ENCODE measurements at regions not wholly inside any gene's neighbourhood (a gene's known extent, or its start where the extent isn't known, plus 50 kb on each side); places are given as distances from the start of the nearest gene placed in this dataset.

DNA sequence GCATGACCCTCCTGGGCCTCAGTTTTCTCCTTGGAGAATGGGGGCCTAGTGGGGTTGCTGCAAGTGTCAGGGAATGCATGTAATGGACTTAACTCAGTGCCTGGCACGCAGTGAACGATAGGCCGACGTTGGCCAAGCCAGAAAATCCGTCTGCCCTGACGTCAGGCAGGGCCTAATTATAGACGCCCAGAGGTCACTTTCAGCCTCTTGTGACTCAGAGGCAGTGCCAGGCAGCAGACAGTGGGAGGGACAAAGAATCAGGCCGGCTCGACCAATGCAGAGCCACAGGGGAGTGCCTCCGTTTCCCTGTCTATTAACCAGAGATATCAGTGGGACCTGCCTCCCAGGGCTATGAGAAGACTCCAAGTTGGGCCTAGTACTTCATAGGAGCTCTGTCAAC is 115.0 kb downstream of the MN1 start (continued):
- TF ChIP-seq ZNF70 (CRISPR knock-in tag; IDR thresholded peaks at IDR 0.05) = no peak
- TF ChIP-seq, protein P1, sequence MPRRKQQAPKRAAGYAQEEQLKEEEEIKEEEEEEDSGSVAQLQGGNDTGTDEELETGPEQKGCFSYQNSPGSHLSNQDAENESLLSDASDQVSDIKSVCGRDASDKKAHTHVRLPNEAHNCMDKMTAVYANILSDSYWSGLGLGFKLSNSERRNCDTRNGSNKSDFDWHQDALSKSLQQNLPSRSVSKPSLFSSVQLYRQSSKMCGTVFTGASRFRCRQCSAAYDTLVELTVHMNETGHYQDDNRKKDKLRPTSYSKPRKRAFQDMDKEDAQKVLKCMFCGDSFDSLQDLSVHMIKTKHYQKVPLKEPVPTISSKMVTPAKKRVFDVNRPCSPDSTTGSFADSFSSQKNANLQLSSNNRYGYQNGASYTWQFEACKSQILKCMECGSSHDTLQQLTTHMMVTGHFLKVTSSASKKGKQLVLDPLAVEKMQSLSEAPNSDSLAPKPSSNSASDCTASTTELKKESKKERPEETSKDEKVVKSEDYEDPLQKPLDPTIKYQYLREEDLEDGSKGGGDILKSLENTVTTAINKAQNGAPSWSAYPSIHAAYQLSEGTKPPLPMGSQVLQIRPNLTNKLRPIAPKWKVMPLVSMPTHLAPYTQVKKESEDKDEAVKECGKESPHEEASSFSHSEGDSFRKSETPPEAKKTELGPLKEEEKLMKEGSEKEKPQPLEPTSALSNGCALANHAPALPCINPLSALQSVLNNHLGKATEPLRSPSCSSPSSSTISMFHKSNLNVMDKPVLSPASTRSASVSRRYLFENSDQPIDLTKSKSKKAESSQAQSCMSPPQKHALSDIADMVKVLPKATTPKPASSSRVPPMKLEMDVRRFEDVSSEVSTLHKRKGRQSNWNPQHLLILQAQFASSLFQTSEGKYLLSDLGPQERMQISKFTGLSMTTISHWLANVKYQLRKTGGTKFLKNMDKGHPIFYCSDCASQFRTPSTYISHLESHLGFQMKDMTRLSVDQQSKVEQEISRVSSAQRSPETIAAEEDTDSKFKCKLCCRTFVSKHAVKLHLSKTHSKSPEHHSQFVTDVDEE (CRISPR knock-in tag; IDR thresholded peaks at IDR 0.05) = no peak; the same call in 1 of the 2 replicates
- peak; percentile 42; the same call in 1 of the 2 replicates for TF ChIP-seq ISL1 (CRISPR knock-in tag; IDR thresholded peaks at IDR 0.05)

DNA sequence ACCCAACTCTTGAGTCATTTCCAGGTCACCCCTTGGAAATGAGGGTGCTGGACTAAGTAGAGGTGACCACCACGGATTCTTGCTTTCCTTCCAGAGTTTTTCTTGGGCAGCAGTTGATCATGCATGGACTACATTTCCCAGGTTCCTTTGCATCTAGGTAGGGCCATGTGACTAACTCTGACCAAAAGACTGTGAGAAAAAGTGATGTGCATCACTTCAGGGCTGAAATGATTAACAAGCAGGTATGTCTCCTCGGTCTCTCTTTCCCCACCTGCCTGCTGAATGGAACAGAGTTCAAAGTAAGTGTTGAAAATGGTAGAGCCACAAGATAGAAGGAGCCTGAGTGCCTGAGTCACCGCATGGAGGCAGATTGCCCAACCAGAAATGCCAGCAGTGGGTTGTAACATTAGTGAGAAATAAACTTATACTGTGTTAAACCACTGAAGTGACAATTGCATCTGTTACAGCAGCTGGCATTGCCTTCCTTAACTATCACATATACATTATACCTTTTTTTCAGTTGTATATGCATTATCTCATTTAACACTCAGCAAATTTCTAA is 113.5 kb downstream of the MN1 start:
- TF ChIP-seq ESRRG (CRISPR knock-in tag; IDR thresholded peaks at IDR 0.05) = no peak
- TF ChIP-seq CSDC2 (CRISPR knock-in tag; IDR thresholded peaks at IDR 0.05) = no peak
- TF ChIP-seq OSR1 (CRISPR knock-in tag; IDR thresholded peaks at IDR 0.05) = no peak
- no peak for TF ChIP-seq ARNTL (CRISPR knock-in tag; IDR thresholded peaks at IDR 0.05; ENCODE audit: borderline replicate concordance, low read depth)
- no peak for TF ChIP-seq CSRNP3 (CRISPR knock-in tag; IDR thresholded peaks at IDR 0.05)
- no peak for TF ChIP-seq ZFP3 (CRISPR knock-in tag; IDR thresholded peaks at IDR 0.05)
- TF ChIP-seq, protein P2, sequence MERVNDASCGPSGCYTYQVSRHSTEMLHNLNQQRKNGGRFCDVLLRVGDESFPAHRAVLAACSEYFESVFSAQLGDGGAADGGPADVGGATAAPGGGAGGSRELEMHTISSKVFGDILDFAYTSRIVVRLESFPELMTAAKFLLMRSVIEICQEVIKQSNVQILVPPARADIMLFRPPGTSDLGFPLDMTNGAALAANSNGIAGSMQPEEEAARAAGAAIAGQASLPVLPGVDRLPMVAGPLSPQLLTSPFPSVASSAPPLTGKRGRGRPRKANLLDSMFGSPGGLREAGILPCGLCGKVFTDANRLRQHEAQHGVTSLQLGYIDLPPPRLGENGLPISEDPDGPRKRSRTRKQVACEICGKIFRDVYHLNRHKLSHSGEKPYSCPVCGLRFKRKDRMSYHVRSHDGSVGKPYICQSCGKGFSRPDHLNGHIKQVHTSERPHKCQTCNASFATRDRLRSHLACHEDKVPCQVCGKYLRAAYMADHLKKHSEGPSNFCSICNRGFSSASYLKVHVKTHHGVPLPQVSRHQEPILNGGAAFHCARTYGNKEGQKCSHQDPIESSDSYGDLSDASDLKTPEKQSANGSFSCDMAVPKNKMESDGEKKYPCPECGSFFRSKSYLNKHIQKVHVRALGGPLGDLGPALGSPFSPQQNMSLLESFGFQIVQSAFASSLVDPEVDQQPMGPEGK (CRISPR knock-in tag; IDR thresholded peaks at IDR 0.05; ENCODE audit: borderline replicate concordance) = no peak
- no peak for TF ChIP-seq BACH2 (CRISPR knock-in tag; IDR thresholded peaks at IDR 0.05; ENCODE audit: borderline replicate concordance)
- TF ChIP-seq TCF4 (CRISPR knock-in tag; IDR thresholded peaks at IDR 0.05; ENCODE audit: borderline replicate concordance) = no peak
- TF ChIP-seq, protein P1 (CRISPR knock-in tag; IDR thresholded peaks at IDR 0.05) = no peak
- TF ChIP-seq, protein P3, sequence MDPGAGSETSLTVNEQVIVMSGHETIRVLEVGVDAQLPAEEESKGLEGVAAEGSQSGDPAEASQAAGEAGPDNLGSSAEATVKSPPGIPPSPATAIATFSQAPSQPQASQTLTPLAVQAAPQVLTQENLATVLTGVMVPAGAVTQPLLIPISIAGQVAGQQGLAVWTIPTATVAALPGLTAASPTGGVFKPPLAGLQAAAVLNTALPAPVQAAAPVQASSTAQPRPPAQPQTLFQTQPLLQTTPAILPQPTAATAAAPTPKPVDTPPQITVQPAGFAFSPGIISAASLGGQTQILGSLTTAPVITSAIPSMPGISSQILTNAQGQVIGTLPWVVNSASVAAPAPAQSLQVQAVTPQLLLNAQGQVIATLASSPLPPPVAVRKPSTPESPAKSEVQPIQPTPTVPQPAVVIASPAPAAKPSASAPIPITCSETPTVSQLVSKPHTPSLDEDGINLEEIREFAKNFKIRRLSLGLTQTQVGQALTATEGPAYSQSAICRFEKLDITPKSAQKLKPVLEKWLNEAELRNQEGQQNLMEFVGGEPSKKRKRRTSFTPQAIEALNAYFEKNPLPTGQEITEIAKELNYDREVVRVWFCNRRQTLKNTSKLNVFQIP (CRISPR knock-in tag; IDR thresholded peaks at IDR 0.05; ENCODE audit: borderline replicate concordance, low read depth) = no peak
- TF ChIP-seq ZNF8 (CRISPR knock-in tag; IDR thresholded peaks at IDR 0.05) = no peak
- TF ChIP-seq ZFP30 (CRISPR knock-in tag; IDR thresholded peaks at IDR 0.05) = no peak
- TF ChIP-seq ZC3H10 (CRISPR knock-in tag; IDR thresholded peaks at IDR 0.05) = no peak
- TF ChIP-seq RARB (CRISPR knock-in tag; IDR thresholded peaks at IDR 0.05) = no peak
- TF ChIP-seq TOX (CRISPR knock-in tag; IDR thresholded peaks at IDR 0.05; ENCODE audit: borderline replicate concordance) = no peak
- no peak for ATAC-seq

DNA sequence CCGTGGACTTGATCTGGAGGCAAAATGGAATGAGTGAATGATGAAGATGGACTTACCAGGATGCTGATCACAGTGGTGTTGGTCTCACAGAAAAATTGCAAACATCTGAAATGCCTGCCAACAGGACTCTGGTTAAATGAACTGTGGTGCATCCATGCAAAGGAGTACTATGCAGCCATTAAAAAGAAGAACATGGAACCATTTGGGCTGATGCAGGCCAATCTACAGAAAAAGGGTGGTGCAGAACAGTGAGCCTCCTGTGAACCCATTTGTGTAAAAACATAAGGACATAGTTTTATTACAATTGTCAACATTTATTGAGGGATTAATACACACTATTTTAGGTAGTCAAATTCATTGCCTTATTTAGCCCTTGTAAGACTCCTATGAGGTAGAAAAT is 111.9 kb downstream of the MN1 start:
- TF ChIP-seq ZC3H10 (CRISPR knock-in tag; IDR thresholded peaks at IDR 0.05) (no peak), CSDC2 (CRISPR knock-in tag; IDR thresholded peaks at IDR 0.05) (no peak), BACH2 (CRISPR knock-in tag; IDR thresholded peaks at IDR 0.05; ENCODE audit: borderline replicate concordance) (no peak), OSR1 (CRISPR knock-in tag; IDR thresholded peaks at IDR 0.05) (no peak), PPARA (CRISPR knock-in tag; IDR thresholded peaks at IDR 0.05; ENCODE audit: borderline replicate concordance) (no peak), GLIS3 (CRISPR knock-in tag; IDR thresholded peaks at IDR 0.05) (no peak), ZNF70 (CRISPR knock-in tag; IDR thresholded peaks at IDR 0.05) (no peak), CSRNP3 (CRISPR knock-in tag; IDR thresholded peaks at IDR 0.05) (no peak), ARNTL (CRISPR knock-in tag; IDR thresholded peaks at IDR 0.05; ENCODE audit: borderline replicate concordance, low read depth) (no peak)
- TF ChIP-seq, protein P3 (CRISPR knock-in tag; IDR thresholded peaks at IDR 0.05; ENCODE audit: borderline replicate concordance, low read depth) = no peak
- no peak for ATAC-seq
